Muscle of back (tissue), 3 donors: ENCODE measurements at regions not wholly inside any gene's neighbourhood (a gene's known extent, or its start where the extent isn't known, plus 50 kb on each side); places are given as distances from the start of the nearest gene placed in this dataset.
A peak's percentile ranks its signal among the peaks of the same experiment; 100 is the strongest.

Source experiments
- DNase-seq, 3 donors: peaks; one replicate each; pipeline versions ENCODE4 v3.0.0 to v3.0.0-alpha.2; 2013

DNA sequence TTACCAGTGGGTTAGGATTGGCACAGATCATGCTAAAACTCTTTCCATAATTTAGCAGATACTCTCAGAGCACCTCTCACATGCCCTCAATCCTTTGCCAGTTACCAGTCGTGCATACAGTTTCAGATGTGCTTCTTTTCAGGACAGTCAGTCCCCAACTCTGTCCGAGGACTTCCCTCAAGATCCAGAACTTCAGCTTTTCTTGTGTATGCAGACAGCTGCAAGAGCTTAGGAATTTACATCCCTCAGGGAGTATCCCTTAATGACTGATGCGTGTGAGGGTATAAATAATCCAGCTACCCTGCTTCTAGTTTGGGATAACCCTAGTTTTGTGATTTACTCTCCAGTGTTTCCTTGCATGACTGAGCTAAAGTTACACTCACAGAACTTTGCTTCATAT lies 393.0 kb upstream of the PLXNA2 start:
- peak in 1 of 3 donors; percentile 24 for DNase-seq

DNA sequence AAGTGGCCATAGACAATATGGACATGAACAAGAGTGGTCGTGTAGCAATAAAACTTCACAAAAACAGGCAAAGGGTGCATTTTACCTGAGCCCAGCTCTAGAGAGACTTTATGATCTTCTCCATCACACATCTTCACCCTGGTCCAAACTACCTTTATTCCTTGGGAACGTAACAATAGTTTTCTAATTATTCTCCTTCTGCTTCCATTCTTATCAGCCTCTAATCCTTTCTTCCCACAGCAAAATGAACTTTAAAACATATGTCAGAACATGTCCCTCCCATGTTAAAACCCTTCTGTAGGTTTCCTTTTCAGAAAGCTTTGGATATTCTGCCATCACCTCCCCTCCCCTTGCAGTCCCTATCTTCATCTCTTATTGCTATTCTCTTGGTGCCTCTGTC lies 395.2 kb upstream of the PLXNA2 start:
- DNase-seq = no peak

DNA sequence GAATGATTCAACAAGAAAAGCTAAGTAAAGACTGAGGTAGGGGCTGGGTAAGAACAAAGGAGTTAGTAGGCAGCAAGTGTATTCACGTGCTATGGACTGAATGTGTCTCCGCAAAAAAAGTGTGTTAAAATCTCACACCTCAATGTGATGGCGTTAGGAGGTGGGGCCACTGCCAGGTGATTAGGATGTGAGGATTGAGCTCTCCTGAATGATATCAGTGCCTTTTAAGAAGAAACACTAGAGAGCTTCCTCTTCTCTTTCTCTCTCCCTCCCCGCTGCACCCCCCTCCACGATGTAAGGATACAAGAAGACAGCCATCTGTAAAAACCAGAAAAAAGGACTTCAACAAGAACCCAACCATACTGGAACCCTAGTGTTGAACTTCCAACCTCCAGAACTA lies 396.1 kb upstream of the PLXNA2 start:
- DNase-seq = no peak

DNA sequence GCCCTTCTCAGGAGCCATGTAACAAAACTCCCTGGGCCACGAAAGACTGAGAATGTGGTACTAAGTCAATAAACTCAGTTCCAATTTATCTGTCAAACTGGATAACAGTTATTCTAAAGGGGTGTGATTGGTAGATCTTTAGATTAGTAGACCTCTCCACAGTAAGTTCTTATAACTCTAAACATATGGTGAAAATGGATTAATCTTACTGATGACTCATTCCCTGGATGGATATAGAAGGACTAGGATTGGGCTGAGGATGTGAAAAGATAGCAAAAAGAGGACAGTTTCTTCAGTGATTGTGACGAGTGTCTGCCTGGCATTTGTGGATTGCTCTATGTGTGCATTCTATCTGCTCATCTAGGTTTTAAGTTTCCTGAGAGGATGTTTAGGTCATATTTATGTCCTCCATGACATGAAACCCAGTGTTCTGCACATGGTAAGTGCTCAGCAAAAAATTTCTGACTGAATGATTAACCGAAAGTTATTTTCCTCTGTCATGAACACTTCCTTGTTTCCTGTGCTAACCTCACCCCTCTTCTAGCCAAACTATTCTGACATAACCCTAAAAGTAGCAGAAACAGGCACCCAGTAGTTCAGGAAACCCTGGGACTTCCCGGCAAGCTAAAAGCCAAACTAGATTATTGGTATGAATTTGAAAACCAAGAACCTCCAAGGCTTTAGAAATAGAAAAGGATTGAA lies 397.5 kb upstream of the PLXNA2 start:
- no peak for DNase-seq

DNA sequence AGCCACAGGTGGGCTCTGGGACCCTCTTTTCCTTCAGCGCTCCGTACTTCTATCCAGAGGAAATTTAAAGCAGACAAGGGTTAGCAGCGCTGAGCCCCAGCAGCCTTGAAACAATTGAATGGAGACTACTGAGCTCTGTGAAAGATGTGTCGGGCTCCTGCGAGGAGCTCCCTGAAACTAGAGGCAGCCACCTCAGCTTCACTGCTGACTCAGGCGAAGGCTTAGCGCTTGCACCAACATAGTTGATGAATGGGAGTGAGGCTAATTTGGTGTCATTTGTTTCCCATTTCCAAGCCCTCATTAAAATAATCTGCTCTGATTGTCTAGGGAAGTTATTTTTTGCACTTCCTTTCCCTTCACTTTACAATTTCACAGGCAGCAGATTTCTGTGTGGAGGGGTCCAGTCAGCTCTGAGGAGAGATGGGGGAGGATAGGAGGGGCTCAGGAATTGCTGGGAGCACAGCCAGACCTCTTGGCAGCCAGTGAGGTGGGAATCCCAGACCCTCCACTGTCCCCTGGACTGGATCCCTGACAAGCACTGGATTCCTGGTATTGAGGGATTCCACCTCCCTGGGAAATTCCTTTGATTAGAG lies 398.9 kb upstream of the PLXNA2 start:
- DNase-seq = peak in 1 of 3 donors; percentile 31

DNA sequence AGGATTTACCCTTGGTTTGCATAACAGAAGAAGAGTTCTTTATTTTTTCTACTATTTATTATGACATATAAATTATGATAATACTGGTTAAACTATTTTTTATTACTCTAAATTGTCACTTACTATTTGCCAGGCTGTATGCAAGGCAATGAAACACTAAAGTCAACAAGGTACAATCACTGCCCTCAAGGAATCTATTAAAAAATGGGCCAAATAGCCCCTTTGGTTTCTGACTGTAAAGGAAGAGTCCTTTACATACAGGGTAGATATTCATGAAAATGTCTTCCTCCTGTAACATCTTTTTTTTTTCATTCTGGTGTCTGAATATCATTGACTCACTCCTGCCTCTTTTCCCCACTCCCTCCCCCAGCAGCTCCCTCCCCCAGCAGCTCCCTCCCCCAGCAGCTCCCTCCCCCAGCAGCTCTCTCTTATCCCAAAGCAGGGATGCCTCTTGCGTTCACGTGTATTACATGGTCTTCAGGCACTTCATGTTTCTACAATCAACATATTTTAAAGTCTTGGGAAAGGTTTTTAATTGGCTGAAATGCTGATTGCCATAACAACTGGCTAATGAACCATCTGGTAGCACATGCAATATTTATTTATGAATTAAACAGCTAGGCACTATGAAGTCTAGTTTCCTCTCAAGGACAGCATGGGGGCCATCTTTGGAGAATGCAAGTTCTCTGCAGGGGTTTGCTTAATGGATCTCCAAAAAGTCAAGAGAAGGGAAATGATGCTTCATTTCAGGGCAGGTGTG lies 400.4 kb upstream of the PLXNA2 start:
- DNase-seq = no peak

DNA sequence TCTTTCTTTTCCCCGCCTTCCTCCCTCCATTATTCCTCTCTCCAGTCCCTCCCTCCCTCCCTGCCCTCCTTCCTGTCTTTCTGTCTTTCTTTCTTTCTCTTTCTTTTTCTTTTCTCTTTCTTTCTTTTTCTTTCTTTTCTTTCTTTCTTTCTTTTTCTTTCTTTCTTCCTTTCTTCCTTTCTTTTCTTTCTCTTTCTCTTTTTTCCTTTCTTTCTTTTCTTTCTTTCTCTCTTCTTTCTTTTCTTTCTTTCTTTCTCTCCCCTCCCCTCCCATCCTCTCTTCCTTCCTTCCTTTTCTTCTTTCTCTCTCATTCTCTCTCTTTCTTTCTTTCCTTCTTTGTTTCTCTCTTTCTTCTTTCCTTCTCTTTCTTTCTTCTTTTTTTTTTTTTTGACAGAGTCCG lies 402.2 kb upstream of the PLXNA2 start:
- no peak for DNase-seq

DNA sequence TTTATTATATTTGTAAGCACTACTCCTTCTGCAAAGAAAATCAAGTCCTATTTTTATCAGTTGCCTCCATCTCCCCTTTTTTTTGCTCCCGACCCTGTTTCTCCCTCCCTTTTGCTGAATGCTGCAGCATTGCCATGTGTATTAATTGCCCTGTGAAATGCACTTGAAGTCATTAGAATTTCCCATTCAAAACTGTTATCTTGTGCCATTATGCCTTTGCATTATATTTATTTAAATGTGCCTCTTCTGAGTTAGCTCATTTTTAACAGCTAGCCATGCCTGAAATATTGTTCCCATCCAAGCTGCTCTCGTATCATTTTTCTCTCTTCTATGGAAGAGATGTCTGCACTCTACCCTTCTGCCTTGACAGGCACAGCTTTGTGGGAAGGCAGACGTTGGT lies 404.0 kb upstream of the PLXNA2 start:
- no peak for DNase-seq

DNA sequence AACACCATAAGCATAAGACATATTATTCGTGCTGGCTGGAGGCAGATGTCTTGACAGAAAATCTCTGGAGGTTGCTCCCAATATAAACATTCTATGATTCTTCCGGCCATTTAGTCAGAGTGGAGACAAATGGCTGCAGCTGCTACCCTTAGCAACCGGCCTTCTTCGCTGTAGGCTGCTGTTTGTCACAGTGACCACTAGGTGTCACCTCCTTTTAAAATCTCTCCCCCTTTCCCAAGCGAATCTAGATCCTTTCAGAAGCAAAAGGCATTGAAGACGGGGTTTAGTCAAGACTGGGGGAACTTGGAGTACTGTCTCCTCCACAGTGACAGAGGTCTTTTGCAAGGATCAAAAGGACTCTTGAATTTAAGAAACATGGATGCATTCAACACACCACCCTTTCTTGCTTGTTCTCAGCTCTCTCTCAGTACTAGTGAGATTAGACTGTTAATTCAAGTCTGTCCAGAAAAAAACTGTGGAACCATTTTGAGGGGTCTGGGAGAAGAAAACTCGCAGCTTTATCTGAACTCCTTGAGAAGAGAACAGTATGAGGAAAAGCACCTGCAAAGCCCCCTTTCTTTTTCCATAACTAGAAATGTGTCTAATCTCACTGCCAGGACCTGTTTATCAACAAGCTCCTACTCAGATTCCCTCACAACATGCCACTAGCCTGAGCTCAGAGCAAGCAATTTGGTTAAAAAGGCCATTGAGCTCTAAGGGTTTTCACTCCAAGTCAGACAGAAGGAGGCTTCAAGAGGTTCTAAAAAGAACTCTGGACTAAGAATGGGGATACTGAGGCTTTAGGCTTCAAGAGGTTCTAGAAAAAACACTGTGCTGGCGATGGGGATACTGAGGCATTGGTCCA lies 408.3 kb upstream of the PLXNA2 start:
- DNase-seq = peak; percentile 53 to 85 (median 68)

DNA sequence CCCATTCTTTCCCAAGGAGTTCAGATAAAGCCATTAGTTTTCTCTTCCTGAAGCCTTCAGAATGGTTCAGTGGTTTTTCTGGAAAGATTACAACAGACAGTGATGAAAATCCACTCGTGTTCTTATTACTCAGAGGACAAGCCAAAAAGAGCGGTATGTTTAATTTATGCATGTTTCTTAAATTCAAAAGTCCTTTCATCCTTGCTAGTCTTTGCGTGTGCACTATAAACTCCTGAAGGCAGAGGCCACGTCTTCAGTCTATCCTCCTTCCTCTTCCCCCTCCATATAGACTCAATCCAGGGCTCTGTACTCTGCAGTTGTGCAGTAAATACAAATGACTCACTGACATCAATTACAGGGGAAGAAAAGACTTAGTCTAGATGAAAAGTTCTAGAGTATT lies 409.2 kb upstream of the PLXNA2 start:
- DNase-seq = no peak

DNA sequence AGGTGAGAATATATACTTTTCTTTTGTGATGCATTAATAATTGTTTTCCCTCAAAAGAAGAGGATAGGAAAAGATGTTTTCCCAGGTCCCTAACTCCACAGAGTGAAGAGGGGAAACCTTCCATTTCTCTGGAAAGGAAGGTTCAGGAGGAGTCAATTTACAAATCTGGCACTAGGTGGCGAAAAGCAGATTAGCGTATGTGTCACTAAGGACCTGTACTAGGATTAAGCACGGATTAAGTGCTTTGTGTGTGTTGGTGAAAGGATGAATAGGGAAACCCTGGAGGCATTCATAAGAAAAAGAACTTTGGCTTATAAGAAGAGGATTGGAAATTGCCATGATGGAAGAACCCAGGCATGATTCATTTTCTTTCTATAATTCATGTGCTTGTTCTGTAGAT lies 410.1 kb upstream of the PLXNA2 start:
- no peak for DNase-seq

DNA sequence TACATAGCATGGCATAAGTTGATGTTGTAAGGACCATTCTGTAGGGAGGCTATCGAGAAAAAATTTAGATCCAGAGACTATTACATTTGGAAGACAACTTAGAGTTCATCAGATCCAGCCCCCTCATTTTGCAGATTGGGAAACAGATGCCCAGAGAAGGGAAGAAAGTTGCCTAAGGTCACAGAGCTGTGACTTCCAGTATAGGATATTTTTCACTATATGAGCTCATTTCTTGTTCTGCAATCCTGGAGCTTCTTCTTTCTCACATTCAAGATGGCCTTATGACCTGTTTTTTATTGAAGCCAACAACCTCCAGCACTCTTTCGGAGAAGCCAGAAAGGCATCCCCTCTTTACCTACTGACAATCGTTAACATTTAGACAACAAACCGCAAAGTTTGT lies 421.8 kb upstream of the PLXNA2 start:
- no peak for DNase-seq

DNA sequence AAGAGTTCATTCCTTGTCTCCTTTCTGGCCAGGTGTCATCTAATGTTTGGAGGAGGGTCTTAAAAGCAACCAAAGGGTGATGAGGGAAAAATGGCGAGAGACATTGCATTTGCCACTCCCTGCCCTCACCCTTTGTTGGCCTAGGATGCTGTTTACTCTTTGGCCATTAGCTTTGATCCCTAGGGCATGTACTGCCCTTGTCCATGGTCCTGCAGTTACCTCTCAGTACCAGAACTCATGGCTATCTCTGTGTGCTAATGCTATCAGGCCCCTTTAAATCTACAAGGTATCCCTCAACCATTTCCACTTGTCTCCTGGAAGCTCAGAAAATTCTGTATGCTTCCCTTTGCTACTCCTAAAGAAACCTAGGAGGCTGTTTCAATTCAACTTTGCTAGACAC lies 424.8 kb upstream of the PLXNA2 start:
- DNase-seq = peak in 1 of 3 donors; percentile 26

DNA sequence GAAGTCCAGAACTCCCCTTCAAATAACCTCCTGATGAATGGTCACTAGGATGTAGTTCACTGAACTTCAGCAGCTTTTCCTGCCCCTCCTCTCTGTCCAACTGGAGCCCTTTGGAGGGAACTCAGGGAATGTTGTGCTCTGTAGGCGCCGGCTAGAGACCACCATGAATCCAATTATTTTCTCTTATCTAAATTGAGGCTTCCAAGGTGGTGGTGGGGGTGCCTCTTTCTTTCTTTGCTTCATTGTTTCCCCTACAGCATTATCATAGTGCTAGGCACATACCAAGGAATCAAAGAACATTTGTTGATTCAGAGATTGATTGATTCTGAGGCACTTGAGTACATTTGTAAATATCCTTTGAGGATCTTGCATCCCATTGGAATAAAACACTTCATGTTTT lies 426.6 kb upstream of the PLXNA2 start:
- no peak for DNase-seq

DNA sequence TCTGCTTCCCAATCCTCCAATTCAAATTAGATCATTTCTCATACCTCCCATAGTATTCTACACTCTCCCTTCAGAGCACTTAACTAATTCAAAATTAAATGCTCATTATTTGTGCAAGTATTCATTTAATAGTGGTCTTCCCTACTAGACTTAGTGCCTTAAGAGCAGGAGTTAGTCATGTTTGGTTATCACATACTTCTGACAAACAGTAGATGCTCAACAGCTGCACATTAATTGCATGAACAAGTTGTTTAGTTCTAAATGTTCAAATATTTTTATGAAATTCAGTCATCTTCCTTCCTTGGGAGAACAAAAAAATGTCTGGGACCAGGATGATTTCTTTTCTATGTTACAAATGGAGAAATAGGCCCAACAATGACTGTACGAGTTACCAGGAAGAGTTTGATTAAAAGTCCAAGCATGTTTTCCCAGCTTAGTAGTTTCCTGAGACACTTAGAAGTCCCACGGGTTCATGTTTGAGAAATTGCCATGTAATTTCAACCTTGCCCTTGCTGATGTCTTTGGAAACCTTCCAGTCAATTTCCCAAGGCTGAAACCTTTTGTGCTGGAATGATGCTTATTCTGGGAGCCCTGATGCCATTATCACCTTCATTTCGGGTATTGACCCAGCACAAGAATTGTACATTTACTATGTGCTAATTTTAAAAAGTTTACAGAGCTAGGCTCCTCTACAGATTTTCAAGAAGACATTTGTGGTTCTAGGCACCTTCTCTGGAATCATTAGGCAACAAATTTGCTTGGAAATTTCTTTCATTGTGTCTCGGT lies 437.9 kb upstream of the PLXNA2 start:
- DNase-seq = peak in 2 of 3 donors; percentile 4 to 7

DNA sequence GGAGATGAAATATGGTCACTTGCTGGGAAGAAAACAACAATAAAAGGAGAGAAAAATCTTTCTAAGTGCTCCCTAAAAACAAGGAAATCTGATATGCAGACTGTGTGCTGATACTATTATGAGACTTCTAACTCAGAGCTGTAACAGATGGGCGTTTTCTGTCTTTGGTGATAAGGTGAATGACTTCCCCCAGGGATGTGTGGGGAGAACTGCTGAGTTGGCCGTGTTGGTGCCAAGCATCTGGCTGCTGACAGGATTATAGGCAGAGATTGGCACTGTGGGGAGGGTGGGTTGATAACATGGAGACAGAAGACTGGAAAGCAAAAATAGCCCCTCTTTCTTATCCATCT lies 438.5 kb upstream of the PLXNA2 start:
- no peak for DNase-seq

DNA sequence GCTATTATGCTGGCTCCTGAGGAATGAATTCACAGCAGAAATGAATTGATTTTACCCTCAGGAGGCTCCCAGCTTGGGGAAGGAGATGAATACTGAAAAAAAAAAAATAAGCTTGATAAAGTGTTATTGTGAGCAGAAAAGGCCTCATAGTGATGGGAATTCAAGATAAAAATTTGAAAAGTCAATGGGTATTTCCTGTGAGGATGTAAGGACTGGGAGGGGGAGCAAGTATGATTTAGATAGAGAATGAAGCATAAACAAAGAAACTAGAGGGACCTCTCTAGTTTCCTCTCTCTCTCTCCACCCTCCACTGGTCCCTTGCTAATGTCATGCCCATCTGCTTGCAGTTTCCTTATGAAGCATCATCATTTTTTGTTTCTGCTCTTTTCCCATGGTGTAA lies 439.0 kb upstream of the PLXNA2 start:
- DNase-seq = no peak

DNA sequence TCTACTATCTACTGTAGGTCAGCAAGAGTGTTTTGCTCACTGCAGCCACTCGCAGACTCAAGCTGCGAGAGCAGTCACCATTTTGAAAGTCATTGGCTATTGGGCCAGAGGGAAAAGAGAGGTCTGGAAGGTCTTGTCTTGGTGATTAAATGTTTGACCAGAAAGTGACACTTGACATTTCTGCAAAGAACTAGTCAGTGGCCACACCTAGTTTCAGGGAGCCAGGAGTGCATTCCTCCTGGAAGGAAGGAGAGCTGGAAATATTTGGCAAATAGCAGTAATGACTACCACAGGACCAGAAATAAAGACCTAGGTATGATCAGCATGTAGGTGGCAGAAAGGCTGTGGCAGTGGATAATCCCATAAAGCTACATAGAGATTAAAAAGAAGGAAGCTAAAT lies 440.0 kb upstream of the PLXNA2 start:
- DNase-seq = no peak

DNA sequence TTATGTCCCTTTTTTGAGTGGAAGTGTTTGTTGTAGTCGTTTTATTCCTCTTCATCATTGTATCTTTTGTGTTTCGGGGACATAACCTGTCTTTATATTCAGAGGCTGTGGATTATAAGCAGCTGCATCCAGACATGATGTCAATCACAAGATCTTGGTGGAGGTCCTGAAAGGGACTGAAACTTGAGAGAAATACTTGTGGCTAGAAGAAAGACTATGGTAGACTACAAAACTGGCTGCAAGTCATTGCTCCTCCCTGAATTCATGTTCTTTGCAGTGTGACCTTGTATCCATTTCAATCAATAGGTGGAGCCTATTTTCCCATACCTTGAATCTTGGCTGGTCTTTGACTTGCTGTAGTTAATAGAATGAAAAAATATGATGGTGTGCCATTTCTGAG lies 442.4 kb upstream of the PLXNA2 start:
- no peak for DNase-seq

DNA sequence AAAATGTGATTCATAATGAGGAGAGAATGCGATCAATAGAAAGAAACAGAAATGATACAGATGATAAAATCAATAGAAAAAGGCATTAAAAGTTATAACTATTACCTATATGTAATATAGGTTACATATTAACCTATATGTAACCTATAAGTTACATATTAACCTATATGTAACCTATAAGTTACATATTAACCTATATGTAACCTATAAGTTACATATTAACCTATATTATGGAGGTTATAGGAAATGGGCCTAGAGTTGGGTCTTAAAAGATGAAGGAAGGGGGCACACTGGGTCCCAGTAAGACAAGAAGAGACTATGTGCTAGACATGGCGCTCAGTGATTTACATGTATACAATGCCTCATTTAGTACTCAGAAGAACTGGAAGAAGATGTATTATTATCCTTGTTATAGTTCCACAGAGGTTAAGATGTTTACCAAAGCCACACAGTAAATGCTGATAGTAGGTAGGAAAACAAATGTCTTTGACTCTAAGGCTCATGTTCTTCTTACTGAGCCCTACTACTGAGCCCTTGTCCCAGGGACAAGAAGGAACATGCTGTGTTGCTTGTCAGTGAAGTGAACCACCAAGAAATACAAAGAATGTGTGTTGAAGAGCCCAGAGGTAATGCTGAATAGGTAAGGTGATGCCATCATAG lies 444.6 kb upstream of the PLXNA2 start:
- no peak for DNase-seq

DNA sequence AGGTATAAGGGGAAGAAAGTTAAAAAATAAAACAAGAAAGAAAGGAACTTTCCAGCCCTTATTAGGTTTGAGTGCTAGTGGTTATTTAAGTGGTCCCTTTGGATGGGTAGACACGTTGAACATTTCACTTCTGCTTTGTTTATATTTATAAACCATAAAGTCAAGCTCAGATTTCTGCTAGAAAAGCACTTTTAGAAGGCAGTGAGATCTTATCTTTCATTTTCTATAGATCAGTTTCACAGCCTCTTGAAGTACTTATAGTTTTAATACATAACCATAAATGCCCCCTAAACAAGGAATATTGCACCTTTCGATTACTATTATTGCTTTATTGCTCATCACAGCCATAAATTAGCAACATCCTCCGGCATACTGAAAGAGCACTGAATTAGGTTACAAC lies 446.8 kb upstream of the PLXNA2 start:
- no peak for DNase-seq
